ENCODE measurements at regions not wholly inside any gene's neighbourhood (a gene's known extent, or its start where the extent isn't known, plus 50 kb on each side); places are given as distances from the start of the nearest gene placed in this dataset.

DNA sequence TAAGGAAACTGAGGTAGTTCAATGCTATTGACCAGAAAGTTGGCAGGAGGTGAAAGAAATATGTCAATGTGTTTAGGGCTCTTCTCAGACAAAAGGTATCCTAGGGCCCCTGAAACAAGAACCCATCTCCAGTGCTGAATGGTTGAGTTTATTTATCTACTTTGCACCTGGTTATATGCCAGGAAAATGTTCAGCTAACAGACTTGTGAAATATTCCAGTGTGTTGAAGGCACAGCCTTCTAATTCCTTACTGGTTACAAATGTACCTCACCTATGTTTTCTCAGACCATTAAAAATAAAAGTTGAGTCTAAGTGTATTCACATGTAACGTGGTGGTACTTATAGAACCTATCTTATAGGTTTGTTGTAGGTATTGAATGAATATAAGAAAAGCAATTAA is 511.7 kb upstream of the SEL1L start:
- TF ChIP-seq POLR2AphosphoS5 (IDR thresholded peaks at IDR 0.05) (no peak), POLR2A (IDR thresholded peaks at IDR 0.05) (no peak)

Measured in transverse colon (tissue), 3 donors.